Esophagus squamous epithelium (tissue), 5 donors: ENCODE measurements at regions not wholly inside any gene's neighbourhood (a gene's known extent, or its start where the extent isn't known, plus 50 kb on each side); places are given as distances from the start of the nearest gene placed in this dataset.

Source experiments
- DNase-seq: peaks from one replicate; lab custom pipeline; 2025; lab: John Stamatoyannopoulos, UW
- H3K27ac ChIP-seq, 4 donors: fragments of 200-600 bp; sonication (generic); one replicate each; pipeline ENCODE4 v1.5.1; 2016 to 2019; ENCODE audit warnings: mild to moderate bottlenecking in 1 of 4
- H3K27me3 ChIP-seq, 4 donors: fragments of 200-600 bp; sonication (generic); 1 replicate in 3 of 4; 2 replicates in 1 of 4; pipeline versions ENCODE4 v1.5.1 to v1.6.0; 2017 to 2021; ENCODE audit warnings: antibody characterized with exemption in 1 of 4
- H3K36me3 ChIP-seq, 3 donors: fragments of 200-600 bp; sonication (generic); one replicate each; pipeline ENCODE4 v1.5.1; 2016 to 2019
- H3K4me1 ChIP-seq, 3 donors: fragments of 200-600 bp; sonication (generic); one replicate each; pipeline ENCODE4 v1.5.1; 2017 to 2019
- H3K4me3 ChIP-seq, 4 donors: fragments of 200-600 bp; sonication (generic); 1 replicate in 3 of 4; 2 replicates in 1 of 4; pipeline ENCODE4 v1.5.1; 2016 to 2019; ENCODE audit warnings: mild to moderate bottlenecking in 2 of 4, moderate library complexity in 1 of 4
- H3K9me3 ChIP-seq, 3 donors: fragments of 200-600 bp; sonication (generic); one replicate each; pipeline ENCODE4 v1.5.1; 2016 to 2019
- CTCF ChIP-seq, 6 experiments: fragments of 450-650 bp in 4 of 6; fragments of 200-600 bp in 2 of 6; sonication (generic) in 2 of 6; IDR thresholded peaks; one replicate each; pipeline ENCODE4 v1.5.1; 2016 to 2019; ENCODE audit warnings: antibody characterized with exemption in 6 of 6, mild to moderate bottlenecking in 4 of 6, moderate library complexity in 4 of 6
- POLR2A ChIP-seq, 4 donors: fragments of 450-650 bp; IDR thresholded peaks; one replicate each; pipeline ENCODE4 v1.6.1; 2017; ENCODE audit warnings: antibody characterized with exemption in 4 of 4, mild to moderate bottlenecking in 4 of 4, moderate library complexity in 3 of 4
- WGBS, 2 donors: methylation state at CpG; one replicate each; pipeline ENCODE4 v1.1.5; 2018; 5-methylcytosine and 5-hydroxymethylcytosine counted together
- intact Hi-C: fragments of 100-400 bp; cut with DNase I; formaldehyde crosslinking; loops from one replicate; pipeline ENCODE4 v1.15.0; 2022
- donor health status: DM: yes; HTN: yes; CAD: no.

- H3K4me1 ChIP-seq = no peaks in the 10 kb centered on the region
- H3K9me3 ChIP-seq = no peaks in the 10 kb centered on the region
- no peak overlapping the region for H3K27ac ChIP-seq
- H3K4me3 ChIP-seq = no peak overlapping the region
- peaks cover 0 to 9% (median 0%) of the 10 kb centered on the region in 4 donors for H3K27me3 ChIP-seq
- 62 to 89% methylated on average over 4 of the region's 4 CpGs for WGBS, 2 donors
- intact Hi-C loops = no loop called here
- DNase-seq = no peak
- no peaks in the 10 kb centered on the region for H3K36me3 ChIP-seq
- TF ChIP-seq CTCF (IDR thresholded peaks at IDR 0.05) (no peak), POLR2A (IDR thresholded peaks at IDR 0.05) (no peak)
Observed at GRCh38 chr20:60070791-60071190, 112.6 kb downstream of the CDH26 start.

DNA sequence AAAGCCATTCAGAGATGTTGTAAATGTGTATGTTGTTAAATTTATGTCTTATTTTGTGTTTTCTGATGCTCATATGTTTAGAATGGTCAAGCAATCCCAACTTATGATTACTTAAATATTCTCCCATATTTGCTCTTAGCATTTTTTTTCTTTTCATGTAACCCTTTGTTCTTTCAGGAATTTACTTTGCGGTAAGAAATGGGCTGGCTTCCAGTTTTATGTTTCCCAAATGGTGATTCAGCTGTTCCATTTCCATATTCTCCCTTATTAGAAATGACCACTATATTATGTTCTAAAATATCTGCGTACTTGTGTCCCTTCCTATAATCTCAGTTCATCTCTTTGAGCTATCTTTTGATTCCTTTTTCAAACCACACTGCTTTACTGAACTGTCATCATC lies 113.7 kb downstream of the CDH26 start:
- TF ChIP-seq POLR2A (IDR thresholded peaks at IDR 0.05) (no peak), CTCF (IDR thresholded peaks at IDR 0.05) (no peak)
- intact Hi-C loops = no loop called here
- no peaks in the 10 kb centered on the region for H3K9me3 ChIP-seq
- H3K36me3 ChIP-seq = no peaks in the 10 kb centered on the region
- H3K4me3 ChIP-seq = no peak overlapping the region
- no peak overlapping the region for H3K27ac ChIP-seq
- WGBS, 2 donors = 37 to 48% methylated on average over 2 of the region's 2 CpGs
- peaks cover 0 to 9% (median 0%) of the 10 kb centered on the region in 4 donors for H3K27me3 ChIP-seq
- no peak for DNase-seq
- H3K4me1 ChIP-seq = no peaks in the 10 kb centered on the region

GRCh38 chr20:60073086-60073485 lies 114.9 kb downstream of the CDH26 start:
- TF ChIP-seq POLR2A (IDR thresholded peaks at IDR 0.05) (no peak), CTCF (IDR thresholded peaks at IDR 0.05) (no peak)
- intact Hi-C loops = no loop called here
- DNase-seq = no peak

DNA sequence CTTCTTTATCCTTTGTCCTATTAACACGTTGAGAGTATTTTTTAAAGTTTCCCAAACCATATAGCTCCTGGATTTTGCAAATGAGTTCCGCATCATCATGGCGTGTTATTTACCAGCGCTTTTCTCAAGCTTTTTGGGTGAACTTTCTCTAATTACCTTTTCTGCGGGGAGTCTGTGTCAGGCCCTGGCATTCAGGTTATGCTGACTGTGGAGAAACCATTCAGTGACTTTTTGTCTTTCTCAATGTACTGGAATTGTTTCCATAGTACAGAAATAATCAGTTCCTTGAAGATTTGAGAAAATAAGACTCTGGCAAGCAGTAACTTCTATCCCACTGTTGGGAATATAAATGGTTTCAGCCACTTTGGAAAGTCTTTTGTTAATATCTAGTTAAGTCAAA lies 115.3 kb downstream of the CDH26 start:
- Histone ChIP-seq H3K27ac (no peak overlapping the region), H3K9me3 (no peaks in the 10 kb centered on the region), H3K4me3 (no peak overlapping the region), H3K36me3 (no peaks in the 10 kb centered on the region), H3K27me3 (peaks cover 0 to 9% (median 0%) of the 10 kb centered on the region in 4 donors), H3K4me1 (no peaks in the 10 kb centered on the region)
- no peak for TF ChIP-seq CTCF (IDR thresholded peaks at IDR 0.05)
- no peak for TF ChIP-seq POLR2A (IDR thresholded peaks at IDR 0.05)
- no peak for DNase-seq
- 76 to 90% methylated on average over 5 of the region's 5 CpGs for WGBS, 2 donors
- intact Hi-C loops = no loop called here

More at GRCh38 chr20:60073086-60073485, 114.9 kb downstream of the CDH26 start:
- Histone ChIP-seq H3K27me3 (peaks cover 0 to 9% (median 0%) of the 10 kb centered on the region in 4 donors), H3K4me3 (no peak overlapping the region), H3K36me3 (no peaks in the 10 kb centered on the region), H3K9me3 (no peaks in the 10 kb centered on the region), H3K4me1 (no peaks in the 10 kb centered on the region), H3K27ac (no peak overlapping the region)
- WGBS, 2 donors = 79 to 84% methylated on average over 6 of the region's 6 CpGs

DNA sequence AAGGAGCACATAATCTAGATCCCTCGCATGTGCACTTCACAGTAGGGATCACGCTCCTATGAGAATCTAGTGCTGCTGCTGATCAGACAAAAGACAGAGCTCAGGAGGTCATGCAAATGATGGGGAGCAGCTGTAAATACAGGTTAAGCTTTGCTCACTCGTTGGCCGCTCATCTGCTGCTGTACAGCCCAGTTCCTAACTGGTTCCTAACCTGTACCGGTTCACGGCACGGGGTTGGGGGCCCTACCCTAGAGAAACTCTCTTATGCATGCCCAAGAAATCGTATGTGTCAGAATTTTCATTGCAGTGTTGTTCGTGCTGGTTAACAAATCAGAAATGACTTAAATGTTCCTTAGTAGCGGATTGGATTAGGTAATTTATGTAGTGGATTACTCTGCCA lies 116.1 kb downstream of the CDH26 start:
- Histone ChIP-seq H3K36me3 (no peaks in the 10 kb centered on the region), H3K27me3 (peaks cover 0 to 9% (median 0%) of the 10 kb centered on the region in 4 donors), H3K9me3 (no peaks in the 10 kb centered on the region), H3K4me1 (no peaks in the 10 kb centered on the region), H3K4me3 (no peak overlapping the region), H3K27ac (no peak overlapping the region)
- no peak for DNase-seq
- no peak for TF ChIP-seq POLR2A (IDR thresholded peaks at IDR 0.05)
- TF ChIP-seq CTCF (IDR thresholded peaks at IDR 0.05) = no peak
- WGBS, 2 donors = 79 to 83% methylated on average over 10 of the region's 10 CpGs
- intact Hi-C loops = no loop called here
